ENCODE measurements at regions not wholly inside any gene's neighbourhood (a gene's known extent, or its start where the extent isn't known, plus 50 kb on each side); places are given as distances from the start of the nearest gene placed in this dataset.
A peak's percentile ranks its signal among the peaks of the same experiment; 100 is the strongest.

DNA sequence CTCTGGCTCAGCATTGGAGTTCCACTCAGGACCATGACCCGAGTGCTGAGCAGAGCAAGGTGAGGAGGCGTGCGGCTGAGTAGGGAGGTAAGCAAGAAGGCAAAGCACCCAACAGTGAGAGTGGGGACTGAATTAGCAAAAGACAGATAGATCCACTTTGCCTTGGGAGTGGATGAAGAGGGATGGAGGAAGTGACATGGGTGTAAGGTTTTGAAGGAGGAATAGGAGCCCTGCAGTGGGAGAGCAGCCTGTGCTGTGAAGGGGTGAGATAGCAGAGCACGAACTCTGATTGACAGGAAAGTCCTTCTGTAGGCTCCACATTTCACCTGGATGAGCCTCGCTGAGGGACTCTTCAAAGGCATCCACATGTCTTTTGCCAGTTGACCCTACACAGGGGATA is 522.6 kb downstream of the NTRK3 start:
- Histone ChIP-seq H3K9me3 (no peaks in the 10 kb centered on the region), H3K4me1 (no peaks in the 10 kb centered on the region), H3K4me2 (no peak overlapping the region), H3K27ac (no peak overlapping the region), H3K4me3 (no peak overlapping the region)
- no peak for TF ChIP-seq PHF8 (IDR thresholded peaks at IDR 0.05; ENCODE audit: borderline replicate concordance, low read depth)
- TF ChIP-seq EP300 (IDR thresholded peaks at IDR 0.05): no peak
- TF ChIP-seq, protein P1, sequence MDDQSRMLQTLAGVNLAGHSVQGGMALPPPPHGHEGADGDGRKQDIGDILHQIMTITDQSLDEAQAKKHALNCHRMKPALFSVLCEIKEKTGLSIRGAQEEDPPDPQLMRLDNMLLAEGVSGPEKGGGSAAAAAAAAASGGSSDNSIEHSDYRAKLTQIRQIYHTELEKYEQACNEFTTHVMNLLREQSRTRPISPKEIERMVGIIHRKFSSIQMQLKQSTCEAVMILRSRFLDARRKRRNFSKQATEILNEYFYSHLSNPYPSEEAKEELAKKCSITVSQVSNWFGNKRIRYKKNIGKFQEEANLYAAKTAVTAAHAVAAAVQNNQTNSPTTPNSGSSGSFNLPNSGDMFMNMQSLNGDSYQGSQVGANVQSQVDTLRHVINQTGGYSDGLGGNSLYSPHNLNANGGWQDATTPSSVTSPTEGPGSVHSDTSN (IDR thresholded peaks at IDR 0.05): no peak
- no peak for TF ChIP-seq JUN (IDR thresholded peaks at IDR 0.05)
- TF ChIP-seq, protein P2, sequence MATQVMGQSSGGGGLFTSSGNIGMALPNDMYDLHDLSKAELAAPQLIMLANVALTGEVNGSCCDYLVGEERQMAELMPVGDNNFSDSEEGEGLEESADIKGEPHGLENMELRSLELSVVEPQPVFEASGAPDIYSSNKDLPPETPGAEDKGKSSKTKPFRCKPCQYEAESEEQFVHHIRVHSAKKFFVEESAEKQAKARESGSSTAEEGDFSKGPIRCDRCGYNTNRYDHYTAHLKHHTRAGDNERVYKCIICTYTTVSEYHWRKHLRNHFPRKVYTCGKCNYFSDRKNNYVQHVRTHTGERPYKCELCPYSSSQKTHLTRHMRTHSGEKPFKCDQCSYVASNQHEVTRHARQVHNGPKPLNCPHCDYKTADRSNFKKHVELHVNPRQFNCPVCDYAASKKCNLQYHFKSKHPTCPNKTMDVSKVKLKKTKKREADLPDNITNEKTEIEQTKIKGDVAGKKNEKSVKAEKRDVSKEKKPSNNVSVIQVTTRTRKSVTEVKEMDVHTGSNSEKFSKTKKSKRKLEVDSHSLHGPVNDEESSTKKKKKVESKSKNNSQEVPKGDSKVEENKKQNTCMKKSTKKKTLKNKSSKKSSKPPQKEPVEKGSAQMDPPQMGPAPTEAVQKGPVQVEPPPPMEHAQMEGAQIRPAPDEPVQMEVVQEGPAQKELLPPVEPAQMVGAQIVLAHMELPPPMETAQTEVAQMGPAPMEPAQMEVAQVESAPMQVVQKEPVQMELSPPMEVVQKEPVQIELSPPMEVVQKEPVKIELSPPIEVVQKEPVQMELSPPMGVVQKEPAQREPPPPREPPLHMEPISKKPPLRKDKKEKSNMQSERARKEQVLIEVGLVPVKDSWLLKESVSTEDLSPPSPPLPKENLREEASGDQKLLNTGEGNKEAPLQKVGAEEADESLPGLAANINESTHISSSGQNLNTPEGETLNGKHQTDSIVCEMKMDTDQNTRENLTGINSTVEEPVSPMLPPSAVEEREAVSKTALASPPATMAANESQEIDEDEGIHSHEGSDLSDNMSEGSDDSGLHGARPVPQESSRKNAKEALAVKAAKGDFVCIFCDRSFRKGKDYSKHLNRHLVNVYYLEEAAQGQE (IDR thresholded peaks at IDR 0.05): no peak
- ATAC-seq (no peak), DNase-seq (ENCODE audit: low read depth in 1 of 2, low spot score in 1 of 2) (no peak), FAIRE-seq (no peak)
- CTCF ChIA-PET: no interaction called here
- POLR2A ChIA-PET: no interaction called here
- 40% methylated on average over 5 of the region's 5 CpGs for WGBS (ENCODE audit: missing lambda C conversion rate)

DNA sequence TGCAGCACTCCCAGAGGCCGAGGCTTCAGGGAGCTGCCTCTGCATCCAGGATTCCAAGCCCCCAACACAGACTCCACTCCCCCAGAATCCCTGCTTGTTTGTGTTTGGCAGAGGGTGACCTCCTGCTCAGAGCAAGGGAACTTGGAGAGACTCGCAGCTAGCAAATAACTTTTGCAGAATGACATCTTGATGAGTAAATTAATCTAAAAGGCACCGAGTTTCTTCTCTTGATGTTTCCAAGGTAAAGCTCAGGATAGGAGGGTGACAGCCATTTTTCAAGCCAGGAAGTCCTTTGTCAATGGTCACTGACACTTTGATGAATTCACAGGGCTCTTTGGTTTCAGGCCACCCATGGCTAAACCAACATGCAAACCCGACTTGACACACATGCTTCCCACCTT is 523.0 kb downstream of the NTRK3 start:
- WGBS (ENCODE audit: missing lambda C conversion rate): 16% methylated on average over 4 of the region's 4 CpGs
- ATAC-seq (no peak), FAIRE-seq (no peak), DNase-seq (ENCODE audit: low read depth in 1 of 2, low spot score in 1 of 2) (no peak)
- Histone ChIP-seq H3K9me3 (no peaks in the 10 kb centered on the region), H3K4me2 (no peak overlapping the region), H3K27ac (0 out of 6 replicates have a peak overlapping the region, but pooled peaks of 1 of the 2 experiments have one; percentile 15), H3K4me3 (no peak overlapping the region), H3K4me1 (no peaks in the 10 kb centered on the region)
- TF ChIP-seq CBX2 (IDR thresholded peaks at IDR 0.05; ENCODE audit: borderline replicate concordance, low read depth) (no peak), NR3C1 (IDR thresholded peaks at IDR 0.05) (no peak), HEYL (CRISPR knock-in tag; IDR thresholded peaks at IDR 0.05) (no peak)
- ChIA-PET CTCF (no interaction called here), POLR2A (no interaction called here)

DNA sequence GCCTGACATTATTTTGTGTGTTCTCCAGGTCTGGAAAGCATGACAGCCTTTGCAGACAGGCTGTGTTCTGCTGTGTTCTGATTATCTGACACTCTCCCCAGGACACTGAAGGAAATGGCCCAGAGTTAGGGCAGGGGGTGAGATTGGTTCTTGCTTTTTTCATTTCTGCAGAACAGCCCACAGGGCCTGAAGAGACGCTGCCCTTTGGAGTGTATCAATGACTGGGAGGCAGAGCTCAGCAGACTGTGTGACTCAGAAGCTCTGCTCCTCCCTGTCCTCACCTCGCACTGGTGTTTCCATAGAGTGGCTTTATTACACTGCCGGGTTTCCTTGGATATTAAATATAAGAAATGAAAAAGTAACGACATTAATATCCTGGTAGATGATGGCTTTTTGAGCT is 523.6 kb downstream of the NTRK3 start:
- CTCF ChIA-PET: no interaction called here
- Histone ChIP-seq H3K4me1 (no peaks in the 10 kb centered on the region), H3K4me2 (no peak overlapping the region), H3K27ac (no peak overlapping the region), H3K9me3 (no peaks in the 10 kb centered on the region), H3K4me3 (no peak overlapping the region)
- DNase-seq (ENCODE audit: low read depth in 1 of 2, low spot score in 1 of 2) (no peak), FAIRE-seq (no peak), ATAC-seq (peak; percentile 69 to 79; a peak in 4 of 6 replicates)
- POLR2A ChIA-PET: no interaction called here
- TF ChIP-seq, protein P3, sequence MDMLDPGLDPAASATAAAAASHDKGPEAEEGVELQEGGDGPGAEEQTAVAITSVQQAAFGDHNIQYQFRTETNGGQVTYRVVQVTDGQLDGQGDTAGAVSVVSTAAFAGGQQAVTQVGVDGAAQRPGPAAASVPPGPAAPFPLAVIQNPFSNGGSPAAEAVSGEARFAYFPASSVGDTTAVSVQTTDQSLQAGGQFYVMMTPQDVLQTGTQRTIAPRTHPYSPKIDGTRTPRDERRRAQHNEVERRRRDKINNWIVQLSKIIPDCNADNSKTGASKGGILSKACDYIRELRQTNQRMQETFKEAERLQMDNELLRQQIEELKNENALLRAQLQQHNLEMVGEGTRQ (IDR thresholded peaks at IDR 0.05): no peak
- TF ChIP-seq, protein P4, sequence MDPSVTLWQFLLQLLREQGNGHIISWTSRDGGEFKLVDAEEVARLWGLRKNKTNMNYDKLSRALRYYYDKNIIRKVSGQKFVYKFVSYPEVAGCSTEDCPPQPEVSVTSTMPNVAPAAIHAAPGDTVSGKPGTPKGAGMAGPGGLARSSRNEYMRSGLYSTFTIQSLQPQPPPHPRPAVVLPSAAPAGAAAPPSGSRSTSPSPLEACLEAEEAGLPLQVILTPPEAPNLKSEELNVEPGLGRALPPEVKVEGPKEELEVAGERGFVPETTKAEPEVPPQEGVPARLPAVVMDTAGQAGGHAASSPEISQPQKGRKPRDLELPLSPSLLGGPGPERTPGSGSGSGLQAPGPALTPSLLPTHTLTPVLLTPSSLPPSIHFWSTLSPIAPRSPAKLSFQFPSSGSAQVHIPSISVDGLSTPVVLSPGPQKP (IDR thresholded peaks at IDR 0.05; ENCODE audit: low read depth, low read length): no peak
- no peak for TF ChIP-seq CHD4 (IDR thresholded peaks at IDR 0.05; ENCODE audit: borderline replicate concordance)
- TF ChIP-seq, protein P5, sequence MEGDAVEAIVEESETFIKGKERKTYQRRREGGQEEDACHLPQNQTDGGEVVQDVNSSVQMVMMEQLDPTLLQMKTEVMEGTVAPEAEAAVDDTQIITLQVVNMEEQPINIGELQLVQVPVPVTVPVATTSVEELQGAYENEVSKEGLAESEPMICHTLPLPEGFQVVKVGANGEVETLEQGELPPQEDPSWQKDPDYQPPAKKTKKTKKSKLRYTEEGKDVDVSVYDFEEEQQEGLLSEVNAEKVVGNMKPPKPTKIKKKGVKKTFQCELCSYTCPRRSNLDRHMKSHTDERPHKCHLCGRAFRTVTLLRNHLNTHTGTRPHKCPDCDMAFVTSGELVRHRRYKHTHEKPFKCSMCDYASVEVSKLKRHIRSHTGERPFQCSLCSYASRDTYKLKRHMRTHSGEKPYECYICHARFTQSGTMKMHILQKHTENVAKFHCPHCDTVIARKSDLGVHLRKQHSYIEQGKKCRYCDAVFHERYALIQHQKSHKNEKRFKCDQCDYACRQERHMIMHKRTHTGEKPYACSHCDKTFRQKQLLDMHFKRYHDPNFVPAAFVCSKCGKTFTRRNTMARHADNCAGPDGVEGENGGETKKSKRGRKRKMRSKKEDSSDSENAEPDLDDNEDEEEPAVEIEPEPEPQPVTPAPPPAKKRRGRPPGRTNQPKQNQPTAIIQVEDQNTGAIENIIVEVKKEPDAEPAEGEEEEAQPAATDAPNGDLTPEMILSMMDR (IDR thresholded peaks at IDR 0.05): no peak
- TF ChIP-seq, protein P6, sequence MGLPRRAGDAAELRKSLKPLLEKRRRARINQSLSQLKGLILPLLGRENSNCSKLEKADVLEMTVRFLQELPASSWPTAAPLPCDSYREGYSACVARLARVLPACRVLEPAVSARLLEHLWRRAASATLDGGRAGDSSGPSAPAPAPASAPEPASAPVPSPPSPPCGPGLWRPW (IDR thresholded peaks at IDR 0.05): no peak
- no peak for TF ChIP-seq HOXA7 (CRISPR knock-in tag; IDR thresholded peaks at IDR 0.05)
- TF ChIP-seq CEBPB (IDR thresholded peaks at IDR 0.05): no peak
- TF ChIP-seq, protein P7, sequence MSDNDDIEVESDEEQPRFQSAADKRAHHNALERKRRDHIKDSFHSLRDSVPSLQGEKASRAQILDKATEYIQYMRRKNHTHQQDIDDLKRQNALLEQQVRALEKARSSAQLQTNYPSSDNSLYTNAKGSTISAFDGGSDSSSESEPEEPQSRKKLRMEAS (IDR thresholded peaks at IDR 0.05): no peak
- no peak for TF ChIP-seq ZFP36 (IDR thresholded peaks at IDR 0.05; ENCODE audit: borderline replicate concordance, partially characterized antibody)
- no peak for TF ChIP-seq POLR2AphosphoS2 (conservative IDR thresholded peaks at IDR 0.05; ENCODE audit: low read length)
- 23% methylated on average over 4 of the region's 4 CpGs for WGBS (ENCODE audit: missing lambda C conversion rate)
